Right renal pelvis (tissue), 4 donors: ENCODE measurements at regions not wholly inside any gene's neighbourhood (a gene's known extent, or its start where the extent isn't known, plus 50 kb on each side); places are given as distances from the start of the nearest gene placed in this dataset.
A peak's percentile ranks its signal among the peaks of the same experiment; 100 is the strongest.

Experiments used
- DNase-seq, 4 donors: peaks; one replicate each; pipeline ENCODE4 v3.0.0-alpha.2; 2013; ENCODE audit warnings: low read depth in 4 of 4, low spot score in 3 of 4, missing footprints in 1 of 4

- DNase-seq = no peak
Observed at GRCh38 chr2:151197184-151198108, 64.2 kb downstream of the RBM43 start.

GRCh38 chr2:151193576-151193975 lies 68.1 kb downstream of the RBM43 start:
- DNase-seq = no peak

GRCh38 chr2:151192681-151193080 lies 69.0 kb downstream of the RBM43 start:
- DNase-seq = no peak

GRCh38 chr2:151191001-151191400 lies 70.7 kb downstream of the RBM43 start:
- no peak for DNase-seq

GRCh38 chr2:151189125-151189524 lies 72.5 kb downstream of the RBM43 start:
- no peak for DNase-seq

DNA sequence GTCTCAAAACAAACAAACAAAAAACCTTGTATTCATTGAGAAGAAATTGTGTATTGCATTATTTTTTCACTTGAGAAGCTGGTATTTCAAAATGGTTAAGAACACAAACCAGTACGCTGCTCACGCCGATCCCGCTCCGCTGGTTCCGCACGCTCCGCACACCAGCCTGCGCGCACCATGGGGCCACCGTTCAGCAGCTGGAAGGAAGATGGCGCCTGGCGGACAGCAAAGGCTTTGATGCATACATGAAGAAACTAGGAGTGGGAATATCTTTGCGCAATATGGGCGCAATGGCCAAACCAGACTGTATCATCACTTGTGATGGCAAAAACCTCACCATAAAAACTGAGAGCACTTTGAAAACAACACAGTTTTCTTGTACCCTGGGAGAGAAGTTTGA lies 75.7 kb downstream of the RBM43 start:
- no peak for DNase-seq

DNA sequence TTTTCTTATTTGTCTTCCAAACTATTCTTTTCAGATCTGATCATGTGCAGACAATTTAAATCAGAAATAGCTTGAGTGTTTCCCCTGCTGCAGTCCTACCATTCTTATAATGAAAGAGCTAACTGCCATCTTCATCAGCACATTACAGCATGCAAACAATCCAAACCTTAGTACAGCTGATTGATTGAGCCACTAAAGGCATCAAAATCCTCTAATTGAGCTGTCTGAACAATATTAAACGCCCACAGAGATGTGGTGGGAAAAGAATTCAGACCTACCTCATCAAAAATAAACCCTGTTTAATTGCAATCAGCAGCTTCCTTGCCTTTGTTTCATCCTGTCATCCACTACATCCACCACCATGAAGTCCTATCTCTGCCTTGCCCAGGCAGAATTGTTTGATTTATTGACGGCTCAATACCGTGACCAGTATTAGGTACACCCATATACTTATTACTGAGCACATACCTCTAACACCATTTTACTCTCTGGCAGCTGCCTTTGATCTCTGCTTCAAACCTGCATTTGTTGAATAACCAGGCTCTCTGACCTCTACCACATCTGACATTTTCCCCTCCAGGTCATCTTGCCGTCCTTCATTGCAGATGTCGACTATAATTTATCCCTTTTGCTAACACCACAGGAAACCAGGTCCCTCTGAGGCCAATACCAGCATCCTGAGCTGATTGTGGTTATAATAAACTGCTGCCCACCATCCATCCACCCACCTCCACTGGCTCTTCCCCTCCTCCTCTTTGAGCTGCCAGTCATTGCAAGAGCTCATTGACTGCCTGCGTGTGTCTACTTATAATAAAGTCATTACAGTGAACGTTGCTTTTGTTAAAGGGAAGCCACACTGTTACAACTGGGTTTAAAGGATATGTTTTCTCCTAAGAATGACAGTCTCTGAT lies 78.5 kb downstream of the RBM43 start:
- DNase-seq = no peak

DNA sequence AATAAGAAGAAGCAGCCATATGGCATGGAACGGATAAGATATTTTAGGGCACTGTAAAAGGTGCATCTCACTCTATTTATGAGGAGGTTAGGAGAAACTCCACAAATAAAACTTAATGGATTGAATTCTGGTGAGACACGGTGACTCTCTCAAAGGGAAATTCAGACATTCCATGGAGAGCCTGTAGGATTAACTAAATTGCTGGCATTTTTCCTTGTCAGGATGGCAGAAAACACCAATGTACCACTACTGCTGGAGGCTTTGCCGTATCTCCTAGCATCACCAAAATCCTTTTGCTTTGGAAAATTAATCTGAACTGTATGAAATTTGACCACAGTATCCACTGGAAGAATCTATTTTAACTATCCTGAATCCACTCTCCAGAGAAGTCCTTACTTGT lies 79.3 kb downstream of the RBM43 start:
- DNase-seq = no peak

DNA sequence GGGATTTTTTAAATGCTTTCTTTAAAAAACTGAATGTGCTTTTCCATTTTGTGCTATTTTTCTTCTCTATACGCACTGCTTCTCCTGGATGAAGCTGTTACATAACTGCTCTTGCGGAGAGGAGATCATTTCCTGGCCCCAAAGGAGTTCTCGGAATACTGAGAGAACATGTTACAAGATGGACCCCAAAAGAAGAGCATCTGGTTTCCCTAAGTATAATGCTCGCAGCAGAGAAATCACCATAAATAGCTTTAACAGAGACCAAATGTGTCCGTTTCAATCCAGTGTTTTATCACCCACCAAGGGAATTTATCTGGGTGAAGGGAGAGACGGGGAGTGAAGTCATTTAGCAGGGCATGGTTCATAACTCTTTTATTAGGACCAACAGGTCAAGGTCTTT lies 80.1 kb downstream of the RBM43 start:
- DNase-seq = no peak

- DNase-seq = no peak
Observed at GRCh38 chr2:151180123-151180522, 81.5 kb downstream of the RBM43 start.

DNA sequence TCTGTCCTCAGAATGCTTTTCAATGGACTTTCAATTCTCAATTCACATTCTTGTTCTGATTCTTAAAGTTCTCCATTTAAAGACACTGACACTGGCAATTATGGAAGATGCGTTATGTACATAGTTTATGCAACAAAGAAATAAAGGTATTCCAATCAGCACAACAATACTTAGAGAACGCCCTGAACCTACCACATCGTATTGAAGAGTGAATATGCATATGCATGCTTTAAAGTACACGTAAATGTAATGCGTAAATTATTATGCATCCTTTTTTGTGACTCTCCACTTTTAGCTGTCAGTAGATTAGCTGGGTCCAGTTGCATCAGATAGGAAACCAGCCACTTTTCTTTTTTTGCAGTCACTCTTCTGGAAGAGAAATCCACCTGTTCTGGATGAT lies 83.5 kb downstream of the RBM43 start:
- DNase-seq = no peak

DNA sequence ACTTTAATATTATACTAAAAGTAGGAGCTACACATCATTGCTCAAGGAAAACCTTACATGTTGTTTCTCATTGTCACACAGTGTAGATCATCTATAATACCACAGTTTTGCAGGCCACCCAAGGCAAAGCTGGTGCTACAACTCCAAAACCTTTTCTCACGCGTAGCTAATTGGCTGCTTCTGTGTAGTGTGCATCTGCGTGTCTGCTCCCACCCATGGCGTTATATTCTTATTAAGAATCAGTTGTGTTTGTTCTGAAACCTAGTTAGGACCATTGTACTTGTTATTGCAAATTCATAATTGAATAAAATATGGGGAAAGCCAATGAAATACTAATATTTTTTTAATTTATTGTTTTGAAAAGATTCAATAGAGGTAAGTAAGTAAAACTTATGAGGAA lies 83.9 kb downstream of the RBM43 start:
- DNase-seq = no peak

DNA sequence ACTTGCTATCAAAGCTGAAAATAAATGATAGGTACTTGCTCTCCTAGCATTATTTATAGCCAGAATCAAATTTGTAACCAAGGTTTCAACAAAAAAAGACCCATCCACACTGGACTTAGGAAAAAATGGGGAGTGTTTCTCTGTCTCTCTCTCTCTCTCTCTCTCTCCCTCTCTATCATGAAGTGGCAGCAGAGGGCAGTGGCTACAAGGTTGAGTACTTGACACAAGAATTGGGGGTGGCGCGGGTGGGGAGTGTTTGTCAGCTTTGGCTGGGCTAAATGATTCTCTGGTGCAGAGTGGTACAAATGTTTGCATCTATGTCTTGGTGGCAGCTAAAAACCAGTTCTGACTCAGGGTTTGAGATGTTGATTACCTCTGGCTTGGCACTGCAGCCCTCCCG lies 85.0 kb downstream of the RBM43 start:
- no peak for DNase-seq

GRCh38 chr2:151175864-151176263 lies 85.8 kb downstream of the RBM43 start:
- DNase-seq = no peak

GRCh38 chr2:151174127-151174526 lies 87.5 kb downstream of the RBM43 start:
- DNase-seq = no peak

GRCh38 chr2:151171186-151171585 lies 90.5 kb downstream of the RBM43 start:
- no peak for DNase-seq

- no peak for DNase-seq
Observed at GRCh38 chr2:151166410-151166809, 95.3 kb downstream of the RBM43 start.

DNA sequence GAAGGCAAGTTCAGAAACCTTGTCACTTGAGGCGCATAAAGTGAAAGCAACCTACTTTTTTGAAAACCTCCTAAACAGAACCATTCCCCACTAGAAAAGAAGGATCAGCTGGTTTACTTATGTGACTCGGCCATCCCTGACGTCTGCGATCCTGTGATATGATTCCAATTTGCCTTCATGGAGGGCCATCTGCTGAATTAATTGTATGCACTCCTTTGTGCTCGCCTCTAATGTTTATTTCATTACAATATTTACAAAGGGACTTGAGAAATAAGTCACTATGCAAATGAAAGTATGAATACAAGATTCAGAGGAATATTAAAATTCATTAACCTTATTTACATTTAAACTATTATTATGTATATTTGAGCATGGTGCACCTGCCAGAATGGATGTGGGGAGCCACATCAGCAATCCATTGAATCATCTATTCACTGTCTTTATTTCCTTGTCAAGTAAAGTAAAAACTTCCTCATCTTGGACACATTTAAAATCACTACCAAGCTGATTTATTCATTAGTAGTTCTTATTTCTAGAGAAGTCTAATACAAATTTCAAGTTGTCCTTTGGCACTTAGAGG lies 96.5 kb downstream of the RBM43 start:
- DNase-seq = no peak

- DNase-seq = peak in 2 of 4 donors; percentile 8 to 16
Observed at GRCh38 chr2:151161821-151162551, 99.7 kb downstream of the RBM43 start.

GRCh38 chr2:151159109-151159662 lies 102.5 kb downstream of the RBM43 start:
- no peak for DNase-seq
